ENCODE measurements at regions not wholly inside any gene's neighbourhood (a gene's known extent, or its start where the extent isn't known, plus 50 kb on each side); places are given as distances from the start of the nearest gene placed in this dataset.
A peak's percentile ranks its signal among the peaks of the same experiment; 100 is the strongest.

- no peak overlapping the region for H3K4me3 ChIP-seq (ENCODE audit: low read length)
- TF ChIP-seq ZNF274 (IDR thresholded peaks at IDR 0.05; ENCODE audit: low read depth, low read length): no peak
Measured at GRCh38 chr3:177596248-177596815, 399.1 kb upstream of the TBL1XR1 start.

GRCh38 chr3:177596816-177597271, 399.6 kb upstream of the TBL1XR1 start:
- H3K4me3 ChIP-seq (ENCODE audit: low read length): no peak overlapping the region
- TF ChIP-seq ZNF274 (IDR thresholded peaks at IDR 0.05; ENCODE audit: low read depth, low read length): no peak

- peak overlapping the region; percentile 21; the same call in 1 of the 2 replicates for H3K4me3 ChIP-seq (ENCODE audit: low read length)
- TF ChIP-seq ZNF274 (IDR thresholded peaks at IDR 0.05; ENCODE audit: low read depth, low read length): no peak
Measured at GRCh38 chr3:177597311-177598096, 400.2 kb upstream of the TBL1XR1 start.

GRCh38 chr3:177598097-177598833, 401.0 kb upstream of the TBL1XR1 start:
- H3K4me3 ChIP-seq (ENCODE audit: low read length): no peak overlapping the region
- no peak for TF ChIP-seq ZNF274 (IDR thresholded peaks at IDR 0.05; ENCODE audit: low read depth, low read length)

- TF ChIP-seq ZNF274 (IDR thresholded peaks at IDR 0.05; ENCODE audit: low read depth, low read length): no peak
- H3K4me3 ChIP-seq (ENCODE audit: low read length): no peak overlapping the region
Measured at GRCh38 chr3:177599326-177599725, 402.0 kb upstream of the TBL1XR1 start.

- no peak overlapping the region for H3K4me3 ChIP-seq (ENCODE audit: low read length)
- no peak for TF ChIP-seq ZNF274 (IDR thresholded peaks at IDR 0.05; ENCODE audit: low read depth, low read length)
Measured at GRCh38 chr3:177599837-177600236, 402.6 kb upstream of the TBL1XR1 start.

GRCh38 chr3:177600411-177600810, 403.1 kb upstream of the TBL1XR1 start:
- no peak for TF ChIP-seq ZNF274 (IDR thresholded peaks at IDR 0.05; ENCODE audit: low read depth, low read length)
- H3K4me3 ChIP-seq (ENCODE audit: low read length): no peak overlapping the region

GRCh38 chr3:177601152-177601551, 403.9 kb upstream of the TBL1XR1 start:
- no peak for TF ChIP-seq ZNF274 (IDR thresholded peaks at IDR 0.05; ENCODE audit: low read depth, low read length)
- no peak overlapping the region for H3K4me3 ChIP-seq (ENCODE audit: low read length)

- TF ChIP-seq ZNF274 (IDR thresholded peaks at IDR 0.05; ENCODE audit: low read depth, low read length): no peak
- H3K4me3 ChIP-seq (ENCODE audit: low read length): no peak overlapping the region
Measured at GRCh38 chr3:177602601-177603147, 405.4 kb upstream of the TBL1XR1 start.

- H3K4me3 ChIP-seq (ENCODE audit: low read length): no peak overlapping the region
- no peak for TF ChIP-seq ZNF274 (IDR thresholded peaks at IDR 0.05; ENCODE audit: low read depth, low read length)
Measured at GRCh38 chr3:177603148-177603603, 405.9 kb upstream of the TBL1XR1 start.

GRCh38 chr3:177604181-177604580, 406.9 kb upstream of the TBL1XR1 start:
- H3K4me3 ChIP-seq (ENCODE audit: low read length): no peak overlapping the region

GRCh38 chr3:177606891-177607290, 409.6 kb upstream of the TBL1XR1 start:
- H3K4me3 ChIP-seq (ENCODE audit: low read length): no peak overlapping the region
- TF ChIP-seq ZNF274 (IDR thresholded peaks at IDR 0.05; ENCODE audit: low read depth, low read length): no peak

More at GRCh38 chr3:177604181-177604580, 406.9 kb upstream of the TBL1XR1 start:
- no peak for TF ChIP-seq ZNF274 (IDR thresholded peaks at IDR 0.05; ENCODE audit: low read depth, low read length)

GRCh38 chr3:177607589-177607988, 410.3 kb upstream of the TBL1XR1 start:
- no peak for TF ChIP-seq ZNF274 (IDR thresholded peaks at IDR 0.05; ENCODE audit: low read depth, low read length)
- no peak overlapping the region for H3K4me3 ChIP-seq (ENCODE audit: low read length)

- TF ChIP-seq ZNF274 (IDR thresholded peaks at IDR 0.05; ENCODE audit: low read depth, low read length): no peak
- H3K4me3 ChIP-seq (ENCODE audit: low read length): no peak overlapping the region
Measured at GRCh38 chr3:177608443-177608842, 411.2 kb upstream of the TBL1XR1 start.

All from GM08714 (cell line).